ENCODE measurements at regions not wholly inside any gene's neighbourhood (a gene's known extent, or its start where the extent isn't known, plus 50 kb on each side); places are given as distances from the start of the nearest gene placed in this dataset.

DNA sequence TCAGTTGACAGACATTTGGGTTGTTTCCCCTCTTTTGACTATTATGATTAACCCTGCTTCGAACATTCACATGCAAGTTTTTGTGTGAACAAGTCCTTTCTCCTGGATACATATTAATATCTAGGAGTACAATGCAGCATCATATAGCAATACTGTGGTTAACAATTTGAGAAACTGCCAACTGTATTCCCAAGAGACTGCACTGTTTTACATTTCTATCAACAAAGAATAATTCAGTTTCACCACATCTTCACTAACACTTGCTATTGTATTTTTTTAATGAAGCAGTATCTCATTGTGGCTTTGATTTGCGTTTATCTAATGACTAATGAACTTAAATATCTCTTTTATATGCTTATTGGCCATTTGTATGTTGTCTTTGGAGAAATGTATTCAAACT is 184.6 kb upstream of the NBEA start:
- TF ChIP-seq, protein P1, sequence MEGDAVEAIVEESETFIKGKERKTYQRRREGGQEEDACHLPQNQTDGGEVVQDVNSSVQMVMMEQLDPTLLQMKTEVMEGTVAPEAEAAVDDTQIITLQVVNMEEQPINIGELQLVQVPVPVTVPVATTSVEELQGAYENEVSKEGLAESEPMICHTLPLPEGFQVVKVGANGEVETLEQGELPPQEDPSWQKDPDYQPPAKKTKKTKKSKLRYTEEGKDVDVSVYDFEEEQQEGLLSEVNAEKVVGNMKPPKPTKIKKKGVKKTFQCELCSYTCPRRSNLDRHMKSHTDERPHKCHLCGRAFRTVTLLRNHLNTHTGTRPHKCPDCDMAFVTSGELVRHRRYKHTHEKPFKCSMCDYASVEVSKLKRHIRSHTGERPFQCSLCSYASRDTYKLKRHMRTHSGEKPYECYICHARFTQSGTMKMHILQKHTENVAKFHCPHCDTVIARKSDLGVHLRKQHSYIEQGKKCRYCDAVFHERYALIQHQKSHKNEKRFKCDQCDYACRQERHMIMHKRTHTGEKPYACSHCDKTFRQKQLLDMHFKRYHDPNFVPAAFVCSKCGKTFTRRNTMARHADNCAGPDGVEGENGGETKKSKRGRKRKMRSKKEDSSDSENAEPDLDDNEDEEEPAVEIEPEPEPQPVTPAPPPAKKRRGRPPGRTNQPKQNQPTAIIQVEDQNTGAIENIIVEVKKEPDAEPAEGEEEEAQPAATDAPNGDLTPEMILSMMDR (IDR thresholded peaks at IDR 0.05) = no peak
- TF ChIP-seq POLR2A (IDR thresholded peaks at IDR 0.05) = no peak

Measured in testis (tissue), 2 donors.